K562 (cell line): ENCODE measurements at regions not wholly inside any gene's neighbourhood (a gene's known extent, or its start where the extent isn't known, plus 50 kb on each side); places are given as distances from the start of the nearest gene placed in this dataset.

Source experiments
- BACH1 ChIP-seq: fragments of 200-800 bp; sonication (Bioruptor generic); IDR thresholded peaks from 2 replicates; pipeline ENCODE4 v1.6.1; 2016; ENCODE audit warnings: missing genetic modification characterization, missing compliant biosample characterization
- EP300 ChIP-seq: IDR thresholded peaks from 2 replicates; pipeline ENCODE4 v1.6.1; 2012; ENCODE audit warnings: low read length, improper control_type of control experiment
- MIER1 ChIP-seq: fragments of 450-650 bp; IDR thresholded peaks from 2 replicates; pipeline ENCODE4 v1.6.1; 2016; ENCODE audit warnings: antibody characterized with exemption, mild to moderate bottlenecking, low read depth
- NCOA2 ChIP-seq, 2 experiments: fragments of 450-650 bp; IDR thresholded peaks; 2 replicates each; pipeline ENCODE4 v1.6.1; 2018; ENCODE audit warnings: mild to moderate bottlenecking in 2 of 2, moderate library complexity in 1 of 2; ENCODE audit not compliant: partially characterized antibody in 2 of 2
- PRDM10 ChIP-seq: fragments of 450-650 bp; IDR thresholded peaks from 2 replicates; pipeline ENCODE4 v1.6.1; 2018; ENCODE audit not compliant: partially characterized antibody
- PTTG1 ChIP-seq: fragments of 450-650 bp; IDR thresholded peaks from 2 replicates; pipeline ENCODE4 v1.6.1; 2016; ENCODE audit warnings: low read depth, mild to moderate bottlenecking, missing genetic modification characterization, missing compliant biosample characterization
- SMARCC2 ChIP-seq: fragments of 450-650 bp; IDR thresholded peaks from 2 replicates; pipeline ENCODE4 v1.6.1; 2017; ENCODE audit warnings: antibody characterized with exemption, moderate library complexity, mild to moderate bottlenecking, low read depth
- SMC3 ChIP-seq: conservative IDR thresholded peaks from 2 replicates; pipeline ENCODE4 v1.6.1; 2011; ENCODE audit warnings: low read depth, low read length, improper control_type of control experiment; ENCODE audit not compliant: insufficient read depth
- STAG1 ChIP-seq: sonication (generic); formaldehyde crosslinking; IDR thresholded peaks from 2 replicates; pipeline ENCODE4 v1.5.0; 2020; ENCODE audit warnings: missing genetic modification reagents, borderline replicate concordance
- YY1 ChIP-seq, 3 experiments: IDR thresholded peaks; 2 replicates each; pipeline ENCODE4 v1.6.1; 2011; ENCODE audit warnings: low read length in 2 of 3, mild to moderate bottlenecking in 2 of 3, moderate library complexity in 2 of 3, borderline replicate concordance in 1 of 3, control low read depth in 1 of 3, low read depth in 1 of 3; ENCODE audit not compliant: insufficient read depth in 3 of 3, insufficient replicate concordance in 2 of 3, control insufficient read depth in 1 of 3, insufficient read length in 1 of 3; ENCODE audit errors: extremely low read depth in 1 of 3
- ZFP91 ChIP-seq: sonication (generic); formaldehyde crosslinking; IDR thresholded peaks from 2 replicates; pipeline ENCODE4 v1.8.0; 2022; ENCODE audit warnings: mild to moderate bottlenecking, missing genetic modification reagents
- ZKSCAN1 ChIP-seq: fragments of 150-350 bp; IDR thresholded peaks from 2 replicates; pipeline ENCODE4 v1.6.1; 2016; ENCODE audit warnings: low read depth, low read length
- ZNF764 ChIP-seq: fragments of 250-450 bp; sonication (Bioruptor Pico); IDR thresholded peaks from 2 replicates; pipeline ENCODE4 v1.4.0; 2020; ENCODE audit warnings: low read depth, mild to moderate bottlenecking, moderate library complexity

GRCh38 chr14:100653409-100653808, 66.2 kb upstream of the BEGAIN start (continued):
- no peak for TF ChIP-seq PTTG1
- no peak for TF ChIP-seq ZNF764
- no peak for TF ChIP-seq EP300
- peak; percentile 66 for TF ChIP-seq PRDM10
- no peak for TF ChIP-seq ZFP91
- no peak for TF ChIP-seq MIER1
- peak; percentile 70 for TF ChIP-seq SMC3
- TF ChIP-seq STAG1, result peak; percentile 25; the same call in 1 of the 2 replicates
- no peak for TF ChIP-seq SMARCC2
- peak in 1 of 3 experiments; percentile 7 for TF ChIP-seq YY1 (IDR thresholded peaks at IDR 0.05; ENCODE audit: borderline replicate concordance in 1 of 3, control insufficient read depth in 1 of 3, extremely low read depth in 1 of 3, insufficient read depth in 3 of 3, insufficient read length in 1 of 3, insufficient replicate concordance in 2 of 3, low read depth in 1 of 3, low read length in 2 of 3)
- no peak for TF ChIP-seq NCOA2 (IDR thresholded peaks at IDR 0.05; ENCODE audit: partially characterized antibody in 2 of 2)
- TF ChIP-seq BACH1 (tag), result no peak
- TF ChIP-seq ZKSCAN1, result peak; percentile 88
